GM12872 (cell line): ENCODE measurements at regions not wholly inside any gene's neighbourhood (a gene's known extent, or its start where the extent isn't known, plus 50 kb on each side); places are given as distances from the start of the nearest gene placed in this dataset.

Source experiments
- CTCF ChIP-seq: IDR thresholded peaks from 3 replicates; pipeline ENCODE4 v1.5.1; 2011; ENCODE audit warnings: low read depth, mild to moderate bottlenecking, low read length, moderate library complexity; ENCODE audit not compliant: insufficient read depth

GRCh38 chr1:83689921-83690868 lies 308.7 kb downstream of the TTLL7 start:
- TF ChIP-seq CTCF = no peak

DNA sequence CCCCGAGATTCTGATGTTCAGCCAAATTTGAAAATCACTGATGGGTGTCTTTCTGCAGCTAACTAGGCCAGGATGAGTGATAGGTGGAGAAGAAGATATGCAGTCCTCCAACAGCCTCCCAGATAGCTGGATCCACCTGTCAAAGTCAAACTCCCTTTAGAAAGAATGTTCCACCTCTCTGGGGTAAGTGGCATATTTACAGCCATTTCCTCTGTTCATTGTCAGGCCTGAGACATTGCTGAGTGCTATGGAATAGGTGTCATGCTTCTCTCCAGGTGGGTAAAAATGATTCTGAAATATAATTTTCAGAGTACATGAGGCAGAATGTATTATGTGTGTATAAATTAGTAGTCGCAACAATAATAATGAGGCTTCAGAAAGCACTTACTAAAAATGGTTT lies 316.8 kb downstream of the TTLL7 start:
- TF ChIP-seq CTCF = no peak

GRCh38 chr1:83676106-83676505 lies 322.8 kb downstream of the TTLL7 start:
- TF ChIP-seq CTCF = no peak

- TF ChIP-seq CTCF = no peak
Measured at GRCh38 chr1:83673312-83673711, 325.6 kb downstream of the TTLL7 start.

GRCh38 chr1:83671586-83671985 lies 327.3 kb downstream of the TTLL7 start:
- TF ChIP-seq CTCF = no peak

- TF ChIP-seq CTCF = no peak
Measured at GRCh38 chr1:83670909-83671565, 327.9 kb downstream of the TTLL7 start.

- TF ChIP-seq CTCF = no peak
Measured at GRCh38 chr1:83641796-83642443, 357.0 kb downstream of the TTLL7 start.
